Neural cell (in vitro differentiated cells): ENCODE measurements at regions not wholly inside any gene's neighbourhood (a gene's known extent, or its start where the extent isn't known, plus 50 kb on each side); places are given as distances from the start of the nearest gene placed in this dataset.
A peak's percentile ranks its signal among the peaks of the same experiment; 100 is the strongest.

Source experiments
- H2AFZ ChIP-seq: fragments of 200-600, 300-800 bp; sonication (generic), shearing (Covaris generic); 2 replicates; pipeline ENCODE4 v1.6.0; 2014; ENCODE audit warnings: low read depth, mild to moderate bottlenecking, antibody characterized with exemption, low read length, moderate library complexity
- H3F3A ChIP-seq: fragments of 200-600 bp; shearing (Covaris generic); 2 replicates; pipeline ENCODE4 v1.6.1; 2016; ENCODE audit warnings: mild to moderate bottlenecking, moderate library complexity, mixed read lengths, antibody characterized with exemption, low read length; ENCODE audit not compliant: insufficient read depth, poor library complexity, severe bottlenecking
- H3K27ac ChIP-seq: fragments of 200-600, 300-800 bp; sonication (generic), shearing (Covaris generic); 2 replicates; pipeline ENCODE4 v1.5.1; 2014; ENCODE audit warnings: mild to moderate bottlenecking, low read length, moderate library complexity
- H3K27me3 ChIP-seq: fragments of 300-800, 200-600 bp; sonication (generic), shearing (Covaris generic); 2 replicates; pipeline ENCODE4 v1.6.0; 2014; ENCODE audit warnings: mild to moderate bottlenecking, low read depth, low read length, moderate library complexity; ENCODE audit not compliant: insufficient read depth
- H3K36me3 ChIP-seq: fragments of 300-800, 200-600 bp; sonication (generic), shearing (Covaris generic); 2 replicates; pipeline ENCODE4 v1.5.1; 2014; ENCODE audit warnings: mild to moderate bottlenecking, antibody characterized with exemption, low read length, moderate library complexity; ENCODE audit not compliant: insufficient read depth
- H3K4me2 ChIP-seq: fragments of 300-800, 200-600 bp; sonication (generic), shearing (Covaris generic); 2 replicates; pipeline ENCODE4 v1.6.0; 2014; ENCODE audit warnings: mild to moderate bottlenecking, low read length
- H3K4me3 ChIP-seq: fragments of 300-800, 200-600 bp; sonication (generic), shearing (Covaris generic); 2 replicates; pipeline ENCODE4 v1.5.1; 2014; ENCODE audit warnings: mild to moderate bottlenecking, low read length, moderate library complexity
- H3K79me2 ChIP-seq: fragments of 200-600 bp; shearing (Covaris generic); replicated peaks from 2 replicates; pipeline ENCODE4 v1.6.0; 2014; ENCODE audit warnings: mild to moderate bottlenecking, low read length, moderate library complexity; ENCODE audit not compliant: insufficient read depth
- H3K9ac ChIP-seq: fragments of 300-800, 200-600 bp; sonication (generic), shearing (Covaris generic); 2 replicates; pipeline ENCODE4 v1.6.1; 2016; ENCODE audit warnings: mild to moderate bottlenecking, low read length, mixed read lengths
- H3K9me2 ChIP-seq: fragments of 200-600 bp; shearing (Covaris generic); 2 replicates; pipeline ENCODE4 v1.6.1; 2016; ENCODE audit warnings: mild to moderate bottlenecking, low read length, mixed read lengths; ENCODE audit not compliant: insufficient read depth
- H3K9me3 ChIP-seq: fragments of 200-600, 300-800 bp; sonication (generic), shearing (Covaris generic); 2 replicates; pipeline ENCODE4 v1.6.1; 2016; ENCODE audit warnings: mild to moderate bottlenecking, mixed run types, low read length, moderate library complexity, mixed read lengths
- H4K20me1 ChIP-seq: fragments of 200-600 bp; shearing (Covaris generic); 2 replicates; pipeline ENCODE4 v1.6.1; 2016; ENCODE audit warnings: mild to moderate bottlenecking, mixed run types; ENCODE audit not compliant: insufficient read depth
- POLR2AphosphoS5 ChIP-seq: IDR thresholded peaks from 2 replicates; pipeline ENCODE4 v1.6.1; 2012
- RAD21 ChIP-seq: fragments of 450-650 bp; conservative IDR thresholded peaks from 2 replicates; pipeline ENCODE4 v1.6.1; 2014; ENCODE audit warnings: antibody characterized with exemption, mild to moderate bottlenecking, moderate library complexity
- REST ChIP-seq: IDR thresholded peaks from 2 replicates; pipeline ENCODE4 v1.6.1; 2012; ENCODE audit warnings: borderline replicate concordance
- SMC3 ChIP-seq: fragments of 450-650 bp; conservative IDR thresholded peaks from 2 replicates; pipeline ENCODE4 v1.6.1; 2014; ENCODE audit warnings: antibody characterized with exemption, mild to moderate bottlenecking, moderate library complexity; ENCODE audit not compliant: poor library complexity
- TAF1 ChIP-seq: IDR thresholded peaks from 2 replicates; pipeline ENCODE4 v1.6.1; 2012; ENCODE audit warnings: low read depth

- H3K27ac ChIP-seq = no peak overlapping the region
- no peak overlapping the region for H3K9ac ChIP-seq
- H3K9me2 ChIP-seq = no peaks in the 10 kb centered on the region
- no peak overlapping the region for H2AFZ ChIP-seq
- H3K36me3 ChIP-seq = no peaks in the 10 kb centered on the region
- no peaks in the 10 kb centered on the region for H3K9me3 ChIP-seq
- H3K4me3 ChIP-seq = no peak overlapping the region
- TF ChIP-seq POLR2AphosphoS5 = no peak
- H3F3A ChIP-seq = no peaks in the 10 kb centered on the region
- no peaks in the 10 kb centered on the region for H4K20me1 ChIP-seq
- H3K79me2 ChIP-seq = no peaks in the 10 kb centered on the region
- no peaks in the 10 kb centered on the region for H3K27me3 ChIP-seq
- H3K4me2 ChIP-seq = no peak overlapping the region
Observed at GRCh38 chr11:100550298-100550697, 136.8 kb upstream of the ARHGAP42 start.

- H3K4me3 ChIP-seq = no peak overlapping the region
- no peak overlapping the region for H3K27ac ChIP-seq
Observed at GRCh38 chr11:100550912-100551632, 136.0 kb upstream of the ARHGAP42 start.

GRCh38 chr11:100555931-100556330, 131.2 kb upstream of the ARHGAP42 start:
- H3K36me3 ChIP-seq = no peaks in the 10 kb centered on the region
- H3K27me3 ChIP-seq = no peaks in the 10 kb centered on the region
- H3K27ac ChIP-seq = no peak overlapping the region
- no peaks in the 10 kb centered on the region for H3K9me3 ChIP-seq
- H3K4me2 ChIP-seq = no peak overlapping the region
- no peaks in the 10 kb centered on the region for H3K79me2 ChIP-seq
- no peaks in the 10 kb centered on the region for H3K9me2 ChIP-seq
- no peaks in the 10 kb centered on the region for H4K20me1 ChIP-seq
- TF ChIP-seq SMC3 (no peak), REST (no peak), RAD21 (no peak), TAF1 (no peak), POLR2AphosphoS5 (no peak)
- H3K4me3 ChIP-seq = no peak overlapping the region
- no peak overlapping the region for H3K9ac ChIP-seq
- H2AFZ ChIP-seq = no peak overlapping the region
- no peaks in the 10 kb centered on the region for H3F3A ChIP-seq

More at GRCh38 chr11:100550912-100551632, 136.0 kb upstream of the ARHGAP42 start:
- no peak overlapping the region for H3K4me2 ChIP-seq
- H3K27me3 ChIP-seq = no peaks in the 10 kb centered on the region
- no peaks in the 10 kb centered on the region for H3K36me3 ChIP-seq
- H3F3A ChIP-seq = no peaks in the 10 kb centered on the region
- H3K9me2 ChIP-seq = no peaks in the 10 kb centered on the region
- H2AFZ ChIP-seq = no peak overlapping the region
- no peak overlapping the region for H3K9ac ChIP-seq
- no peaks in the 10 kb centered on the region for H3K9me3 ChIP-seq
- TF ChIP-seq REST = no peak
- peak; percentile 49 for TF ChIP-seq POLR2AphosphoS5
- no peaks in the 10 kb centered on the region for H4K20me1 ChIP-seq
- no peaks in the 10 kb centered on the region for H3K79me2 ChIP-seq
